ENCODE measurements at regions not wholly inside any gene's neighbourhood (a gene's known extent, or its start where the extent isn't known, plus 50 kb on each side); places are given as distances from the start of the nearest gene placed in this dataset.
"Not testable (repeated sequence)": the region's sequence is repeated elsewhere in the genome, so short reads cannot be mapped to it uniquely, and the experiment has no call there.

DNA sequence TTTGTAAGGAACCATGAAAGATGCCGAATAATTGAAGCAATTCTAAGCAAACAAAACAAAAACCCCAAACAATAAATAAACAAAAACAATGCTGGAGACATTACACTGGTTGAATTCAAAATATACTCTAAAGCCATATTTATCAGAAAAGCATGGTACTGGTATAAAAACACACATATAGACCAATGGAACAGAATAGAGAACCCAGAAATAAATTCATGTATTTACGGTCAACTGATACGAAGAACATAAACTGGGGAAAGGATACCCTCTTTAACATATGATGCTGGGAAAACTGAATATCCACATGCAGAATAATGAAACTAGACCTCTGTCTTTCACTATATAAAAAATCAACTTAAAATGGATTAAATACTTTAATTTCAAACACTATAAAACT is 214.3 kb upstream of the PDZRN3 start:
- no peak for FAIRE-seq

DNA sequence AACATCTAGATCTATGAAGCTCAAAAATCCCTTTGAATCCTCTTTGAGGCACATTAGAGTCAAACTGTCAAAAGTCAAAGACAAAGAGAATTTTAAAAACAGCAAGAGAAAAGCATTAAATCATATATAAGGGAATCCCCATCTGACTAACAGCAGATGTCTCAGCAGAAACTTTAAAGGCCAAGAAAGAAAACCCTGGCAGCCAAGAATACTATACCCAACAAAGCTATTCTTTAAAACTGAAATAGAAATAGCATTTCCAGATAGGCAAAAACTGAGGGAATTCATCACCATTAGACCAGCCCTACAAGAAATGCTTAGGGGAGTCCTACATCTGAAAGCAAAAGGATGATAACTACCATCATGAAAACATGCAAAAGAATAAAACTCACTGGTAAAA is 211.2 kb upstream of the PDZRN3 start:
- no peak for FAIRE-seq

DNA sequence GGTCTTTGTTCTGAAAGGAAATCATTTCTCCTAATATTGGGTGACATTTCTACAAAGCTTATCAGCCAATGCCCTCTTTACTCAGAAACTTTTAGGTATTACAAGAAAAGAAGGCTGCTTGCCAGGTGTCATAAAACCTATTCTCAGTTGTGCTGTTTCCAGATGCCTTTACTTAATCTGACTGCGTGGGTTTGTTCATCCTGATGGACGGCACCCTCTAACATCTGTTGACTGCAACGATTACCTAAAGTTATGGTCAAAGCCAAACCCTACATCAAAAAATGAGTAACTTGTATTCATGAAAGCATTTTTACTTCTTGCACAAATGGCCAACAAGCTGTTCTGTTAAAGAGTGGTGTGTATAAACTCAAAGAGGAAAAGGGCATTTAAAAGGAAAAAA is 207.7 kb upstream of the PDZRN3 start:
- no peak for FAIRE-seq

DNA sequence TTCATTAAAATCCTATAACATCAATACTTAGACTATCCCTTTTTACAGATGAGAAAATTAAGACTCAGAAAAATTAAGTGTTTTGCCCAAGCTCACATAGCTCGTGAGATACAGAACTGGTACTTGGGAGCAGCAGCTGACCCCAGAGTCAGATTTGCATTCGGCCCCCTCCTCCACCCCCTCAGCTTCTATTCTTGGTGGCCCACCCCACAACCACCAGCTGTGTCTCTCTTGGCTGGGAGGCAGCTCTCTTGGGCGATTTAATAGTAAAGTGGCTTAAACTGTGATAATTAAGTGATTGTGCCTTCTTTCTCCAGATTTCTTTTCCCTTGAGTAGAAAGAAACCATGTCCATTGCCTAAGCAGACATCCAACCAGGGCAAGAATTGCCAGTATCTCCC is 203.6 kb upstream of the PDZRN3 start:
- FAIRE-seq = no peak

DNA sequence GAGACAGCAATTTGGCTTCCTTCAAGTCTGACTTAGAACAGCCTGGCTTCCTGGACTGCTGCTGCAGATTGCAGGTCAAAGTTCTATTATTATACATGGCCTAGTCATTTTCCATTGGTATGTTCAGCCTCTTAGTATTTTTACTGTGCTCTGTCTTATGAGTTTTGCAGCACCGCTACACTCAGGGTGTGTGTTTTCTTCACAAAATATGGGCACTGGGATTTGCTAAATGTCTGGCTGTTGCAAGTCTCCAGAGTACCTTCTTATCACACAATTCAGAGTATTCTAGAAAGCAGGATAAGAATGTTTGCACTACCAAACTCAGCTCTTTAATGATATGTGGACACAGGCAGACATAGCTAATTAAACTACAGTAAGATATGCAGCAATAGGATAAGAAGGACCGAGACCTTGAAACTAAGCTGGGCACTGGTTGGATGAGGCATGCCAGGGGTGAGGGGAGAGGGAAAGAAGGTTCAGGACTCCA is 203.0 kb upstream of the PDZRN3 start:
- FAIRE-seq = no peak

DNA sequence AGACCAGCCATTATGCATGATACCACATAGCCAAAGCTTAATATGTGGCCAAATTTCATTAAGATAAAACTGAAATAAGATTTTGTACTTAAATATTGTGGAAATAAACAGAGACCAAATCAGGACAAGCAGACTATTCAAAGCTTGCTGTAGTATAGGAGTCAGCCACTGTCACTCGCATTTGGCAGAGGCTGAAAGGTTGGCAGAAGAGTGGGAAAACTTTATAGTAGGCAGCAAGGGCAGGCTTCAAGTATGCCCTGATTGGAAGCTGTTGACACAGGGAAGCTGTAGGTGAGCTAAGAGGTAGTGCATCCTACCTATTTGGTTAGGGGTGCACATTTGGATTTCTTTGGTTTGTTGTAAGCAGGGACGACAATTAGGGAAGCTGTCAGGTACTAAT is 202.5 kb upstream of the PDZRN3 start:
- FAIRE-seq = no peak

DNA sequence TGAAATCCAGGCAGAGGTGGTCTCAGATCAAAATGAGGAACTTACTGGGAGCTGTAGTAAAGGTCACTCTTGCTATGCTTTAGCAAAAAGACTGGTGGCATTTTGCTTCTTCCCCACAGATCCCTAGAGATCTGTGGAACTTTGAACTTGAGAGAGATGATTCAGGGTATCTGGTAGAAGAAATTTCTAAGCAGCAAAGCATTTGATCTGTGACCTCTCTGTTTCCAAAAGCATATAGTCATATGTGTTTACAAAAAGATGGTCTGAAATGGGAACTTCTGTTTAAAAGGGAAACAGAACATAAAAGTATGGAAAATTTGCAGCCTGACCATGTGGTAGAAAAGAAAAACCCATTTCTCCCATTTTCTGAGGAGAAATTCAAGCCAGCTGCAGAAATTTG is 196.2 kb upstream of the PDZRN3 start:
- FAIRE-seq = not testable (repeated sequence)

DNA sequence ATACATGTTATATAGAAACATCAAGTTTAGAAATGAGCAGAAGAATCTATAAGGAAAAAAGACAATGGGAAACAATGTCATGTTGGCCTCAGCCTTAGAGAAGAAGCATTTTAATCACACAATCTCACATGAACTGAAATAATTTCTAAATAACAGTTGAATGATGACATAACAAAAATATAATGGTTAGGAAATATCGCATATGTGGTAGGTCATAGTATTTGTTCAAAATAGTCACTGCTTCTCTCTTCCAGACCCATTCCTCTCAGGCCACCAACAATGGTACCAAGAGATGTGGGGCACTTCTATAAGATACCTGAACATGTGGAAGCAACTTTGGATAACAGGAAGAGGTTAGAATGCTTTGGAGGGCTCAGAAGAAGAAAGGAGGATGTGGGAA is 195.7 kb upstream of the PDZRN3 start:
- FAIRE-seq = no peak

DNA sequence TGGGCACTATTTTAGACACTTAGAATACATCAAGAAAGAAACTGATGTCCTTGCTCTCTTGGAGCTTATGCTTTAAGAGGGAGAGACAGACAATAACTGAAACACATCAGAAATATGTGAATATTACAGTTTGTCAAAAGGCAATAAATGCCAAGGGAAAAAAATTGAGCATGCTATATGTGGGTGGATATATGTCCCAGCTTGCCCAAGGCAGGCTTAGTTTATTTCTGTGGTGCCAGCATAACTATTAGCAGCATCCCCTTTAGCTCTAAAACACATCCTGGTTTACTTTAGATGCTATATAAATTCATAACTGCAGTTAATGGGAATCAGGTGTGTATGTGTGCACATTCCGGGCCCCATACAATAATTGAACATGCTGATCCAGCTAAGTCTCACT is 191.2 kb upstream of the PDZRN3 start:
- FAIRE-seq = no peak

DNA sequence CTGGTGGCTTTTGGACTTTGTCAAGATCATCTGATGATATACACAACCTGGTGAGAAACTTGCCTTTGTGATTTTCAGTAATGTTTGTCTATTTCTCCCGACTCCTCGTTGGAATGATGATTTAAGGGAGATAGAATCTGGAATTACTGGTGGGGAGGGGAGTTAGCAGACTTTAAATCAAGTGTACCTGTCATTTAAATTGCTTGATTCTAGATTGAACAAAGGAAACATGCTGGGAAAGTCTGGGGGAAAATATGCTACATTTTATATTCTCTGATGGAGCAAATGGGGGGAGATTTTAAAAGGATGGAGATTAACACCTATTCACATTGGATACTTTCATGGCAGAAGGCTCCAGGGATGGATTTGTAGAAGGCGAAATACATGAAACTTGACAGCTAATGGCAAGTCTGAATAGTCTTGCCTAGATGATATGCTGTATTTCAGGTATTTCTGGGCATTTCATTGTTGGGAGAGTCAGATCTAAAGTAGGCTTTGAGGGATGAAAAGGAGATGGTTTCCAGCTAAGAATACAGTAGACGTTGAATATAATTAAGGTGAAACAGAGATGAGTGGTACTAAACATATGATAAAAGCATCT is 189.1 kb upstream of the PDZRN3 start:
- no peak for FAIRE-seq

DNA sequence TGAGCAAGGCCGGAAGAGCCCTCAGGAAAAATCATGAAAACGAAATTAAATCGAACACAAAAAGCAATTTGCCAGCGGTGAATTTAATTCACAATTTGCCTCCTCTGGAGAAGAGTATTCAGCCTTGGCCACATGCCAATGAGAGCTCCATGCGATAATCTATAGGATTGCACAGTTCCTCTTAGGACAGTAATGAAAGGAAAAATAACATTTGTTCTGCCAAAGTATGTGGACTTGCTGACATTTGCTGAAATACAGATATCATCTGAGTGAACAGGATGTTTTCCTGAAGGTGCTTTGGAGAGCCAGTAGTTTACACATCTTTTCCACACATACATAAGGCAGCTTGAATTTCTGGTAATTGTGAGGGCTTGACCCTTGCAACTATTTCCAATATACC is 188.6 kb upstream of the PDZRN3 start:
- no peak for FAIRE-seq

DNA sequence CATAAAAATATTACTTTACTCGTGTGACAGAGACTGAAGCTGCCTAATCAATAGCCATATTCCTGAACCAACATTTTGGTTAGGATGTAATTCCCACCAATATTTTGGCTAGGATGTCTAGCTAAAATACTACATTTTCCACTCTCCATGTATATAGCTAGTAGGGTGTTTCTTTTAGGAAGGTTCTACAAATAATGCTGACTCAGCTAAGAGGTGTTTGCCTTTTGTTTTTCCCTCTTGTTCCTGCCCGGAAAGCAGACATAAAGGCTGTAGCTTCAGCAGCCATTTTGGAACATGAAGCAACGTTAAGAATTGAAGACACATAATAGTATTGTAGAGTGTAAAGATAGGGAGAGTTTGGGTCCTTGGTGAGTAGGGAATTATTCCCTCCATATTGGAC is 187.3 kb upstream of the PDZRN3 start:
- FAIRE-seq = no peak

DNA sequence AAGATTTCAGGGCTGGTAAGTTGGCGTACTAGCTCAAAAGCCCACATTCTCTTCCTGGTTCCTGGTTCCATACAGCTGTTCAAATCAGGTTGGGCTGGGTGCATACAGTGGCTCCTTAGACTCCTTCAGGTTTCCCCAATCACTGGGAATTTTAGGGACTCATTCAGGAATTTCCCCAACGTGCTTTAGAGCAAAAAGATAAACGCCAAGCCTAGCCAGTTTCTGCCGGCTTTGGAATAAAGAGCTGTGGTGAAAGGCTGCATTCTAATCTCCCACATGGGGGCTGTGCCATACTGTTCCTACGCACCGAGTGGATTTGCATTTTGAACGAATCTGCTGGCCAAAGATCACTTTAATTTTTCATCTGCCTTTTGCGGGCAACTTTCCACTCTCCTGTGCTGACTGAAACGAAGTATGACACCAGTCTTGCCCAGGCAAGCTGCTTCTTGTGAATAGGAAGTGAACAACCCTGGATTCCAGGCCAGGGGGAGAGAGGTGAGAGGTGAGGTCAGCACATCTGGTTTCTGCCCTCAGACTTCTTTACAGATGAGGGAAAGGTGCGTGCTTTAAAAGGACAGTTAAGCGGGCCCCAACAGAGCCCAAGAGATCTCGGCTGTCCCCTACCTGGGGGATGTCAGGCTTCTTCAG is 184.2 kb upstream of the PDZRN3 start:
- FAIRE-seq = no peak

DNA sequence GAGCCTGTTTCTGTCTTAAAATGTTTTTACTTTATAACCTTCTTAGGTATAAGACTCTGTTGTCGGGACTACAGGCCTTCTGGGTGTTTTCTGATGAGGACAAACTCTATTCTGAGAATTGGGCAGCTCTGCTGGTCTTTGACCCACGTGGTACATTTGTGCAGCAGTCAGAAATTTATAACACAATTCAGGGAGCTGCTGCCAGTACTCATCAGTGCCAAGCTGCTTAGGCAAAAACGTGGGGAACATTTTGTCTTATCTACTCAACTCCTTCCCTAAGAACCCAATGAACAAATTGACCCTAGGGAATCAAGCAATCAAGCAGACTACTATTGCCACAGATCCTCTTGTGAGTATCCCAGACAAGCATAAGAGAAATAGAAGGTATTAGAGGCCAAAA is 180.7 kb upstream of the PDZRN3 start:
- FAIRE-seq = no peak

DNA sequence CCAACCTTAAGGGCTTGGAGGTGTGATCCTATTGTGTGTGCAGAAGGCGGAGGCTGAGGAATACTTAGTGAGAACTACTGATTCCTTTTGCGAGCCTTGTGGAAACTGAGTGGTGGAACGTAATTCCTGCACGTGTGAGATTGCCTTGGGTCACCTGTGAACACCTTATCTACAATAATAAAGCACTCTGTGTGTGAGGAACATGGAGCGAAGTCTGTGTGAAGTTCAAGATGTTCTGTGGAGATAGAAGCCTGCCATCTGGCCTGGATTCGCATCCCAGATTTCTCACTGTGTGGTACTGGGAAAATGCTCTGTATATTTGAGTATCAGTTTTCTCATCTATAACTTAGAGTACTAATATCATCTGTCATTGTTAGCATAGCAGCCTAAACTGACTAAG is 179.5 kb upstream of the PDZRN3 start:
- FAIRE-seq = no peak

DNA sequence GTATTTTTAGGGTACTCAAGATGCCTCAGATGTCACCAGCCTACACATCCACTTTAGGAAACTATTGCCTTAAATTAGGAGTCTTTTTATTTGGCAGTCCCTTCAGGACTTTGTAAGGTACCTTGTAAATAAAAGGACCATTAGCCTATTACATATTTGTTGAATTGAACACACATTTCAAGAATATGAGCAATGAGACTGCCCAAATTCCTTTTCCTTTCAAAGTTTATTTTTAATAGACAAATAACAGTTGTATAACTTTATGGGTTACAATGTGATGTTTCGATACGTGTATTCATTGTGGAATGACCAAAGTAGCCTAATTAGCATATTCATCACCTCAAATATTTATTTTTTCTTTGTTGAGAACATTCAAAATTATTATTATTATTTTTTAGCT is 176.7 kb upstream of the PDZRN3 start:
- FAIRE-seq = no peak

DNA sequence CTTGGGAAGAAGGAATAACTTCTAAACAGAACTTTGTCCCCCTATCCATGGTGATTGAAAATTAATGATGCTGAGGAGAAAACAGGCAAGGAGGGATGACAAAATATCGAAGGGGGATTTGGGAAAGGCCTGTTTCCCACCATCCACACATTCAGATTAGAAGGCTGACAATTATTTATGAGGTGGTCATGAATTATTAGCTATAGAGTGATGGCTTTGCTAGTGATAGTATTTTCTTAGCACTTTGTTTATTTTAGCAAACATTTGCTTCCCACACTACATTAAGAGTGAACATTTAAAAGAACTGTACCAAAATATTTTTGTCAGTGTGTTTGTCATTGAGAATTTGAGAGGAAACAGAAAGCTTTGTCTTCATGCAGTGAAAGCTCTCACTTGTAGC is 172.6 kb upstream of the PDZRN3 start:
- FAIRE-seq = no peak

DNA sequence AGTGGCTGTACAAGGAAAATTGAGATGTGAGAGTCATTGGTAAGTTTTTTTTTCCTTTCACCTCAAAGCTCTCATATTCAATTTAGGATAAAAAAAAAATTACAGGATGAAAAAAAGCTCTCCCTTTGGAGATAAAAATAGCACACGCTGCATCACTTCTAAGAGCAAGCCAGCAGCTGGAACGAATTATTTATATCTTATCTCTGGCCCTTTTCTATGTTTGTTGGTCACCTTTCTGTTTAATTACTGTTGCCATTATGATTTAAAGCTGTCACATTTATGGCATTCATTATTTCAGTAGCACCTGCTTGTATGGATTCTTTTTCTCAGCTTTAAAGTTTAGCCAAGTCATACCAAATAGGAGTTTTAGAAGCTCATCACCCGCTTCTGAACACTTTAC is 171.6 kb upstream of the PDZRN3 start:
- no peak for FAIRE-seq

DNA sequence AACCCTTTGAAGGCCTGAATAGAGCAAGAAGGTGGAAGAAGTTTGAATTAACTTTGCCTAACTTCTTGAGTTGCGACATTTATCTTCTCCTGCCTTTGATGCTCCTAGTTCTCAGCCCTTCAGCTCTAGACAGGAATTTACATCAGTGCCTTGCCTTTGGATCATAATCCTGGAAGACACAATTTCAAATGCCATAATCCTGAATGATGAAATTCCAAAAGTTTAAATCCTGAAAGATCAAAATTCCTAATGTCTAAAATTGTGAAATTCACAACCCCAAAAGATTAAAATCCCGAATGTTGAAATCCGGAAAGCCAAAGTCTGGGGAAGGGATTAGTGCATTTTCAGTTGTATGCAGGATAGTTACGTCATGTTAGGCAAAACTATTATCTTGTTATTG is 166.6 kb upstream of the PDZRN3 start:
- no peak for FAIRE-seq

DNA sequence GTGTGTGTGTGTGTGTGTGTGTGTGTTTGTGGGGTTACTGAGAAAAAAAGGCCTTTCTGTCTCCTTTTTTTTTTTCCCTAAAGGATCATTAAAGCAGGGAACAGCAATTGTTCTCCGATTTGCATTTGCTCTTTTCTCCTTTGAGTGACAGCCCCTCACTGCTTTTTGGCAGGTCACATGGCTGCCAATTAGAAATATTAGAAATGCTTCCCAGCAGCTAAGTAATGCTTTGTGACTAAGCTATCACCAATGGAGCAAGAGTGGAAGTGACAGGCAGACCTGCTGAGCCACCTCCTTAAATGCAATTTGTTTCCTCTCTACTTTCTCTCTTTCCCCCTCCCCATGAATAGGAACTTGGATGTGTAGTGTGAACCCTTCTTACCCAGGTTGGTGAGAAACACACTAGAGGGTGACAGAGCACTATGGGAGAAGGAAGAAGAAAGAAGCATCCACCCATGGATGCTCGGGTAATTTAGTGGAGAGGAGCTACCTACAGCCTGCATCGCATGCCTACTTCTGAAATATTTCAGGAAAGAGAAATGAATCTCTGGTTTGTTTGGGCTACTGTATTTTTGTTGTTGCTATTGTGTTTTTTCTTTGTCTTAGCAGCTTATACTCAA is 165.2 kb upstream of the PDZRN3 start:
- FAIRE-seq = no peak

DNA sequence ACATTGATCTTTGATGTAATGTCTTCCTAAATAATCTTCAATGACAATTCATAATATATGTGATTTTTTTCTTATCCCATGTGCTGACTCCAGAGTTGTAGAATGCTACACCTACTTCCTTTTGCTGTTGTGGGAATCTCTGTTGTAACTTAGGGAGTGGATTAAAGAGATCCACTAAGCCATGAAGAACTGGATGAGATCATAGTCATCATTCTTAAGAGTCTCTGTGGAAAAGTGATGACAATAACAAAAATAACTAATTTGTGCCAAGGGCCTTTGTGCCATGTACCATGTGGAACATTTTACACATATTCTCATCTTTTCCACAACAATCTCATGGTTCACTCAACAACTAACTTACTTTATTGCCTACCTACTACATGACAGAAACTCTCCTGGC is 162.9 kb upstream of the PDZRN3 start:
- no peak for FAIRE-seq

DNA sequence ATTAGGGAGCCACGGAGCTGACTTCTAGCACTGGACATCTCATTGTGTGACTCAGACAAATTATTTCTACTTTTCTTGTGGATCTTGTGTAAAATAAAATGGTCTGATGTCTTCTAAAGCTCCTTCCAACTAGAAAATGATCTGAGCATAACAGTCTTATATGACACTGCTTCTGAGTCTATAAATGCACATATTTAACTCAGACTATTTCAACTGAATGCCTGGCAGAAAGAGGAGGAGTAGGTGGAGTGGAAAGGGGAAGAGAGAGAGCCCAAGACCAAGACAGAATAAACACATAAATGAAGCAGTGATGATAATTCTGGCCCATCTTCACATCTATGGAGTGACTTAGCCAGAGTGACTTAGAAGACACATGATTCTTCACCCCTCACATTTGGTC is 162.3 kb upstream of the PDZRN3 start:
- FAIRE-seq = no peak

DNA sequence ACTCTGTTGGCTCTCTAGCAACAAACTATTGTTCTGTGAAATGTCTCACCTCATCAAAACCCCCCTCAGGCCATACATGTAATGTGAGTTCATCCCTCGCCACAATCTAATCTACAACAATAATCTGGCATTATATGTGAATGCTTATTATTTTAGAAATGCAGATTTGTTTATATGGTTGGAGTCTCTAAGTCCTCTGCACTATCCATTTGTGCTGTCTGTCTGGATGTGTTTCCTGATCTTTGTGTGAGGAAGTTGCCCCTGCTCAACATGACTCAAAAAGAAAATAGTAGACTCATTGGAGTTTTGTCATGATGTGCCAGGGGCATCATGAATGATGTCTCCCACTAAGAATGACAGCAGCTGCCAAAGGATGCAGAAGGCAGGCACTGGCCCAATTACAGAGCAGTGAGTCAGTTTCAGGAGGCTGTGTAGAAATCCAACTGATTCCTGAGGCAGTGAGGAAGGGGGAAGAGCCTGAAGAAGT is 161.6 kb upstream of the PDZRN3 start:
- no peak for FAIRE-seq

DNA sequence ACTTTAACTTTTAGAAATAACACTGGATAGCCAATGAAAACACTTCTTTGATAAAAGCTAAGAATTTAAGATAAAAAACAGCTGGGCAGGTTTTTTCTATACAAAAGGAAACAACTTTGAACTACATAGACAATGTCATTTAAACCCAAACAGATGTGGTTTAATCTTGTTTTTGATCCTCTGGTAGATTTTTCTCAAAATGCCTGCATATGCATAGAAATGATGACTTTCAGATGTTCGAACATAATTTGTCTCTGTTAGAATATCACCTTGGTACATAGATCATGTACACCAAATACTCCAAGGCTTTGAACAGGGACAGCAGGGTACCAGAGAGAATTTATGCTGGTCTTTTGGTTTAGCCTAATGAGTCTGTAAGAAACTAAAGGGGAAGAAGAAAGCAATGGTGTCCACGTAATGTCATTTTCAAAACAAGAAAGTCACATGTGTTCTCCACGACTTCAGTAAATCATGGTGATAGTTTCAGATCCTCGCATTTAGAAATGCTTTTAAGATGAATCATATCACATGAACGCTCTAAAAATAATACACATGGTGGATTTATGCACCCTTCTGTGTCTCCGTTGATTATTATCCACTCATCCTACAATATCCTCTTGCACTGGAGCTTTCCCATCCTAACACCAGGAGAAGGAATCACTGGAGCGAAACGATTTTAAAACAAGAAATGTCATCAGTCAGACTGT is 160.1 kb upstream of the PDZRN3 start:
- FAIRE-seq = no peak
